ENCODE measurements at regions not wholly inside any gene's neighbourhood (a gene's known extent, or its start where the extent isn't known, plus 50 kb on each side); places are given as distances from the start of the nearest gene placed in this dataset.
"Not testable (repeated sequence)": the region's sequence is repeated elsewhere in the genome, so short reads cannot be mapped to it uniquely, and the experiment has no call there.

DNA sequence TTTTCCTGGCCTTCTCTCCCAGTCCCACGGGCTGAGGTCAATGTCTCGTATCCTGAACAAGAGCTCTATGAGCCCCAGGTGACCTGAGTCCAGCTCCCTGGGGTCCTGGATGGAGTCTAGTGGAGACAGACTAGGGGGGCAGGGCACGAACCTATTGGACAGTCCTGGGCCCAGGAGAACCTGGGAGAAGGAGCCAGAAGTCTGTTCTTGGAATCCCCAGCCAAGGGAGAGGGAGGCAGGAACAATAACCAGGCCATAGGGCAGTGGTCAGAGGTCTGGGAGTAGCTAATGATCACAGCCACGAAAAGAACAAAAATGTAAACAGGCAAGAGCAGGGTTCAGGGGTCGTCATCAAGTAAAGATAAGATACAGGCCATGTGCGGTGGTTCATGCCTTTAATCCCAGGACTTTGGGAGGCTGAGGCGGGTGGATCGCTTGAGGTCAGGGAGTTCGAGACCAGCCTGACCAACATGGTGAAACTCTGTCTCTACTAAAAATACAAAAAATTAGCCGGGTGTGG is 60.8 kb downstream of the COPRS start:
- no peak for FAIRE-seq

DNA sequence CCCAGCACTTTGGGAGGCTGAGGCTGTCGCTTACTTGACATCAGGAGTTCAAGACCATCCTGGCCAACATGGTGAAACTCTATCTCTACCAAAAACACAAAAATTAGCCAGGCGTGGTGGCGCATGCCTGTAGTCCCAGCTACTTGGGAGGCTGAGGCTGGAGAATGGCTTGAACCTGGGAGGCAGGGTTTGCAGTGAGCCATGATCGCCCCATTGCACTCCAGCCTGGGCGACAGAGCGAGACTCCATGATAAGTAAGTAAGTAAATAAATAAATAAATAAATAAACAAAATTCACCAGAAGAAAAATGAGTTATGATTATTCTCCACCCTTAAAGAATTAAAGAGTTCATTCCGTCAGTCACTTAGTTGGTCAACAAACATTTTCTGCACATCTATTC is 63.1 kb downstream of the COPRS start:
- FAIRE-seq = not testable (repeated sequence)

DNA sequence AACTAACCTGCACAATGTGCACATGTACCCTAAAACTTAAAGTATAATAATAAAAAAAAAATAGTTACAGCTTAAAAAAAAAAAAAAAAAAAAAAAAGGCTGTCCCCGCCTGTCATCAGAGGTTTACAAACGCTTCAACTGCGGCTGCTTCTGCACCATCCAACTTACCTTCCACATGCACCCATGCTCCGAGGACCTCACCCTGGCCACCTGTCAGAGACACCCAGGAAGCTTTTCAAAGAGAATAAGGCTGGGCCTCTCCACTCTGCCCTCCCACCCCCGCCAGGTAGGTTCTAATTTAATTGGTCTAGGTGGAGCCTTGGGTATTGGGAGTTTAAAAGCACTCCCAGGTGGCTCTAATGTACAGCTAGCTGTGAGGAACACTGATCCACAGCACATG is 64.9 kb downstream of the COPRS start:
- FAIRE-seq = no peak

- not testable (repeated sequence) for FAIRE-seq
These were observed 65.4 kb downstream of the COPRS start for GRCh38 chr17:31793634-31794033.

GRCh38 chr17:31792007-31792585 is 66.9 kb downstream of the COPRS start:
- FAIRE-seq = no peak

- no peak for FAIRE-seq
These were observed 69.1 kb downstream of the COPRS start for GRCh38 chr17:31789707-31790505.

DNA sequence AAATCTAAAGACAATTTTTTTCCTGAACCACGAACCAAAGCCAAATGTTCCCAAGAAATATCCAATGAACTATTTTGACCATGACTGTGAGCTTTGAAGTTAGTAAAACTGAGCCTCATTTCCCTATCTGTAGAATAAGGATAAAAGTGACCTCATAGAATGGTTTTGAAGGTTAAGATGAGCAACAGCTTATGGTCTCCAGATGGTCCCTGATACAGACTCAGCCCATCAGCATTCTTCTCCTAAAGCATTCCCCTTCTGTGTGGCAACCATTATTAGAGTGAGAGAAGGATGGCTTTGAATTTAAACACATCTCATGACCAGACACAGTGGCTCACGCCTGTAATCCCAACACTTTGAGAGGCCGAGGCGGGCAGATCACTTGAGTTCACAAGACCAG is 70.1 kb downstream of the COPRS start:
- no peak for FAIRE-seq

DNA sequence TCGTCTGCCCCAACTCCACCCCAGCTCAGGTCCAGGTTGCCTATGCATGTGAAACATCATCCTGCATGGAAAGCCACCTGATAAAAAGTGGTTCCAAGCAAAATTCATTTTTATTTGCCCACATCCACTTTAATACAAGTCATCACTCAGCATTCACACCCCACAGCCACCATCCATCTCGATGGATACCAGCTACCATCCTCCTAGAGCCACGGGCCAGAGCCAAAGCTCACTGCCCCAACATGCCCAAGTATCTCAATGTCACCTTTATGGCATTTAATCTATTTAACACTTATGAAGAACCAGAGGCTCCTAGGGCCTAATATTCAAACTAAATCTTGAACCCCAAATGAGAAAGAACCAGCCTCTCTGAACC is 70.5 kb downstream of the COPRS start:
- FAIRE-seq = no peak

DNA sequence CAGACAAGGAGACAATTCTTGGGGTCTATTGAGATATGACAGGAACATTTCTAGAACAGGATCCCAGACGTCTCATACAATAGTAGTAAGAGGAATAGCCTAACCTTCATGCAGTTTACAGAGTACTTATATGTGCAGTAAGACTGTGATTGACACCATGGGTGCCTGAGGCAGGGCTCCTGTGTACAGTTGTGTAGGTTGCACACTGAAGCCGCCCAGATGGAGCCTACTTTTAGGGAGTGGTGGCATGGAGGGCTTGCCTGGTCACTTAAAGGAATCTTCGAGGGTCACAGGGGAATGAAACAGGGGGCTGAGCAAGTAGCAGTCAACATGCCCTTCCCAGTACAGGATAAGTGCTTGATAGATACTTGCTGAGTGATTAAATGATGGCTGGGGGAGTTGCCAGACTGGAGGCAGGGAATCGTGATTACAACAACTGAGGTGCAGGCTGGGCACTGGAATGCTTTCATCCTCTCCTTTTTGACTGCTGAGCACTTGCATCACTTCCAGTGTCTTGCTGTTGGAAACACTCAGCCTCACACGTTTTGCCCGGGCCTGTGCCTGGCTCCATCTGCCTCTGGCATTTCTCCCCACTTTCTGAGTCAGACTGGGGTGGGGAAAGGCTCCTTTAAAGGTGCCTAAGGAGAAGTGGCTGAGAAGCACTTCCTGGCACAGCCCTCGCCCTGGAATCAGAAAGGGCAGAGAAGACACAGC is 71.0 kb downstream of the COPRS start:
- FAIRE-seq = no peak

DNA sequence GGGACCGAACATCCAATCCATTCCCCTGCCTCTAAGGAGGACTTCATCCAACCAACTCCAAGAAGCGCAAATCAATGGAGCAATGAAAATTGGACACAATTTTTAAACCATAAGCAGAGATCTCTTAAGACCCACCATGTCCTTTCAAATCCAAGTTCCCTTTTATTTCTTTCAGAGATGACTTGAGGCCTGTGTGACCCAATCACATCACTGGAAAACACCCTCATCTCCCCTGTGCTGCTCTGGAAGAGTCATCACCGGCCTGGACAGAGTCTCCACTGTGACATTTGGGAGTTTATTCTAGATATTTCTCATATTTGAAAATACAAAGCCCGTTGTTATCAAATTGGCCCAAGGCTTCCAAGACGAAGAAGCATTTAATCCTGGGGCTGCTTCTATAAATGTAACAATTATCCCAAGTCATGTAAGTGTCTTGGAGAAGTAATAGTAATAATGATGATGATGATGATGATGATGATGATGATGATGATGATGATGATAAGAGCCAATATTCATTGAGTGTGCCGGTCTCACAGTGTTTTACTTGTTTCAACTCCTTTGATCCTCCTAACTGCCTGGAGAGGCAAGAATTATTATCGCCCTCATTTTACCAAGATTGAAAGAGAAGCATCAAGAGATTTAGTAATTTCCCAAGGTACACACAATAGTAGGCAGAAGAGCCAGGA is 72.1 kb downstream of the COPRS start:
- no peak for FAIRE-seq

DNA sequence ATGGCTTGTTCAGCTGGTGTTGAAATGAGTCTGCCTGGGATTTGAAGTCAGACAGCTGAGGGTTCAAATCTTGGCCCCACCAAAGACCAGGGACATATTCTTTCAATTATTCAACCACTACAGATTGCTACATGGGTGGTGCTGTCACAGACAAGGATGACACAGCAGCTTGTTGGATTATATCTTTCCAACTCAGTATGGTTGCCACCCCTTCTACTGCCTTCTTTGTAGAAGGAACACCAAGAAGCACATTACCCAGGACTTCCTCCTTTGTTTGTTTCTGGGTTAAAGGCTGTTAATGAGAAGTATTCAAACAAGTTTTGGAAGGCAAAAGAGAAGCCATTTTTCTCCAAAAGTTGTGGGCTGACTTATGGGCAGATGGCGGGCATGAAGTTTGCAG is 78.6 kb downstream of the COPRS start:
- FAIRE-seq = no peak

GRCh38 chr17:31778523-31778922 is 80.5 kb downstream of the COPRS start:
- FAIRE-seq = no peak

DNA sequence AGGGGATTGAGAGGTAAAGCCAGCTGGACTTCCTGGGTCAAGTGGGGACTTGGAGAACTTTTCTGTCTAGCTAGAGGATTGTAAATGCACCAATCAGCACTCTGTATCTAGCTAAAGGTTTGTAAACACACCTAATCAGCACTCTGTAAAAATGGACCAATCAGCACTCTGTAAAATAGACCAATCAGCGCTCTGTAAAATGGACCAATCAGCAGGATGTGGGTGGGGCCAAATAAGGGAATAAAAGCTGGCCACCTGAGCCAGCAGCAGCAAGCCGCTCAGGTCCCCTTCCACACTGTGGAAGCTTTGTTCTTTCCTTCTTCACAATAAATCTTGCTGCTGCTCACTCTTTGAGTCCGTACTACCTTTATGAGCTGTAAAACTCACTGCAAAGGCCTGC is 87.7 kb downstream of the COPRS start:
- FAIRE-seq = not testable (repeated sequence)

- FAIRE-seq = not testable (repeated sequence)
These were observed 88.5 kb downstream of the COPRS start for GRCh38 chr17:31770501-31770900.

DNA sequence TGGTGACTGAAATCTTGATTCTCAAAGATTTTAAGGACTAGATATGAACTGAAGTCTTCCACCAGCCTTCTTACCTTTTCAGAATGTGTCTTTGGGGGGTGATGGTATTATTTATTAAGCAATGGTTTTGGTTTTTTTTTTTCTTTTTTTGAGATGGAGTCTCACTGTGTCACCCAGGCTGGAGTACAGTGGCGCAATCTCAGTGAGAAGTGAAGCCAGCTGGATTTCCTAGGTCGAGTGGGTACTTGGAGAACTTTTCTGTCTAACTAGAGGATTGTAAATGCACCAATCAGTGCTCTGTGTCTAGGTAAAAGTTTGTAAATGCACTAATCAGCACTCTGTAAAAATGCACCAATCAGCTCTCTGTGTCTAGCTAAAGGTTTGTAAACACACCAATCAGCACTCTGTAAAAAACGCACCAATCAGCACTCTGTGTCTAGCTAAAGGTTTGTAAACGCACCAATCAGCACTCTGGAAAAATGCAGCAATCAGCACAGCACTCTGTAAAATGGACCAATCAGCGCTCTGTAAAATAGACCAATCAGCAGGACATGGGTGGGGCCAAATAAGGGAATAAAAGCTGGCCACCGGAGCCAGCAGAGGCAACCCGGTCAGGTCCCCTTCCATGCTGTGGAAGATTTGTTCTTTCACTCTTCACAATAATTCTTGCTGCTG is 97.1 kb downstream of the COPRS start:
- not testable (repeated sequence) for FAIRE-seq

DNA sequence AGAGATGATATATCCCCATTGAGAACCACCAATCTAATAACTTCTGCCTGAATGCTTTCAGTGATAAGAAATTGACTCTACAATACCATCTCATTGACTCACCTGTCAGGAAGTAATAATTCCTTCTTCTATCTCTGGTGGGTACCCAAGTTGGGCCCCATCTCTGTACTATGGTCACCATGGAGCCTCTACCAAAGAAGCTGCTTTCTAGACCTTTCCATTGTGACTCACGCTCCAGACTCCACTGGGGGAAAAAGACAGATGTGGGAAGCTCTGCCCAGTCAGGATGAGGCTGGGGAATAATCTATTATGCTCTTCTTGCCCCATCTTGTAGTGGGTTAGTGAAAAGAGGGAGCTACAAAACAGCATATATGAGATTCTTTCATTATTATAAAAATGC is 100.4 kb downstream of the COPRS start:
- no peak for FAIRE-seq

DNA sequence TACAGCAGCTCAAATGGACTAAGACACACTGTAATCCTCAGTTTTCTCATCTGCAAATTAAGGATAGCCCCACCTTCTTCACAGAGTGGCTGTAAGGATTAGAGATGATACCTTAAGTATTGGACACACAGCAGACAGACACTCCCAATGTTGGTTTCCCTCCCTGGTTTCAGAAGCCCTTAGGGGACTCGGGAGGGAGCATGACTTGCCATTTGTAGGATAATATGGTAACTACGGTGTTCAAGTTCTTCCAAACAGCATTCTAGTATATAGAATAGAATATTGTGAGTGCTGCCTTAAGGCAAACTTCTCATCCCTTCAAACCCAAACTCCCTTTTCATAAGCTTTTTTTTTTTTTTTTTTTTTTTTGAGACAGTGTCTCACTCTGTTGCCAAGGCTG is 101.9 kb downstream of the COPRS start:
- no peak for FAIRE-seq

GRCh38 chr17:31754239-31754945 is 104.7 kb downstream of the COPRS start:
- FAIRE-seq = no peak

- no peak for FAIRE-seq
These were observed 106.0 kb downstream of the COPRS start for GRCh38 chr17:31753011-31753410.

- no peak for FAIRE-seq
These were observed 106.5 kb downstream of the COPRS start for GRCh38 chr17:31752584-31752983.

DNA sequence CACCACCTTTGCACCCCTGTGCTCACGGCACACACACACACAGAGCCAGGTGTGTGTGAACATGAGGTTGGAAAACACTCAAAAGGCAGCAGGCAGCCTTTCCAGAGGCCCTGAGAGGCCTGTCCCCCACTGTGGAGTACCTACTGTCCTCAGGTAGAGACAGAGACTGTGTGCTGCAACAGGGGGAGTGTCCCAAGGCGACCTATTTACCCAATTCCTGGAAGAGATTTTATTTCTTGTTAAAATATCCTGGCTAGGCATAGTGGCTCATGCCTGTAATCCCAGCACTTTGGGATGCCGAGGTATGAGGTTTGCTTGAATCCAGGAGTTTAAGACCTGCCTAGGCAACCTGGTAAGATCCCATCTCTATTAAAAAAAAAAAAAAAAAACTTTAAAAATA is 108.5 kb downstream of the COPRS start:
- FAIRE-seq = no peak

DNA sequence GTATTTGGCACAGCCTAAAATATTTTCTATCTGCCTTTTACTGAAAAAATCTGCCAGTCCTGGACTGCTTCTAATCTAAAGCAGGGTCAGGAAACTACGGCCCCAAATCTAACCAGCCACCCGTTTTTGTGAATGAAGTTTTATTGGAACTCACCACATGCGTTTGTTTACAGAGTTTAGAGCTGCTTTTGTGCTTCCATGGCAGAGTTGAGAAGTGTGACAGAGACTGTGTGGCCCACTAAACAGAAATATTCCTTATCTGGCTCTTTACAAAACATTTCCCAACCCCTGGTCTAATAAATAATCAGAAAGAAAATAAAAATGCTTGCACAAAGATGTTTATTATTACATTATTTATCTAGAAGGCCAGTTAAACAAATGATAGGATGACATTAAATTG is 110.2 kb downstream of the COPRS start:
- FAIRE-seq = no peak
